HFF-Myc (cell line): ENCODE measurements at regions not wholly inside any gene's neighbourhood (a gene's known extent, or its start where the extent isn't known, plus 50 kb on each side); places are given as distances from the start of the nearest gene placed in this dataset.

ENCODE experiments used
- DNase-seq: peaks from one replicate; pipeline ENCODE4 v3.0.0-alpha.2; 2011; ENCODE audit warnings: low read depth; ENCODE audit errors: extremely low read depth
- H3K4me3 ChIP-seq: replicated peaks from 2 replicates; pipeline ENCODE4 v1.5.1; 2011; ENCODE audit warnings: low read depth, mild to moderate bottlenecking, control low read depth, low read length
- TF ChIP-seq, protein P1 (sequence below): IDR thresholded peaks from 2 replicates; pipeline ENCODE4 v1.5.1; 2012; ENCODE audit warnings: mild to moderate bottlenecking, low read depth, low read length, control low read depth; ENCODE audit errors: missing control alignments

DNA sequence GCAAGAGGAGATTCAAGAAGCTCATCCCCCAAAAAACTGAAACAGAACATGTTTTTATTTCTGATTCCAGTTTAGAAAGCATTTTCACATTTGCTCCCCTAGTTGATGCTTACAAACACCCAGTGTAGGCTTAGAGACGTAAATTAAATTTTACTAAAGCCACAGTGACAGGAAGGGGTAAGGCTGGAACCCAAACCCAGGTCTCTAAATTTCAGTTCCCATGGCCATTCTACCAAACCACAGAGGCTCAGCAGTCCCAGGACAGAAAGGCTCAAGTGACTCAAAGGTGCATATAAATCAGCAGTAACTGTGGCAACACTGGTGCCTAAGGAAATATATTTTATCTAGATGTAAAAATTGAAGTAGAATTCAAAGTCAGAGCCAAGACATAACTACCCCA is 128.7 kb downstream of the CEP120 start:
- TF ChIP-seq, protein P1, sequence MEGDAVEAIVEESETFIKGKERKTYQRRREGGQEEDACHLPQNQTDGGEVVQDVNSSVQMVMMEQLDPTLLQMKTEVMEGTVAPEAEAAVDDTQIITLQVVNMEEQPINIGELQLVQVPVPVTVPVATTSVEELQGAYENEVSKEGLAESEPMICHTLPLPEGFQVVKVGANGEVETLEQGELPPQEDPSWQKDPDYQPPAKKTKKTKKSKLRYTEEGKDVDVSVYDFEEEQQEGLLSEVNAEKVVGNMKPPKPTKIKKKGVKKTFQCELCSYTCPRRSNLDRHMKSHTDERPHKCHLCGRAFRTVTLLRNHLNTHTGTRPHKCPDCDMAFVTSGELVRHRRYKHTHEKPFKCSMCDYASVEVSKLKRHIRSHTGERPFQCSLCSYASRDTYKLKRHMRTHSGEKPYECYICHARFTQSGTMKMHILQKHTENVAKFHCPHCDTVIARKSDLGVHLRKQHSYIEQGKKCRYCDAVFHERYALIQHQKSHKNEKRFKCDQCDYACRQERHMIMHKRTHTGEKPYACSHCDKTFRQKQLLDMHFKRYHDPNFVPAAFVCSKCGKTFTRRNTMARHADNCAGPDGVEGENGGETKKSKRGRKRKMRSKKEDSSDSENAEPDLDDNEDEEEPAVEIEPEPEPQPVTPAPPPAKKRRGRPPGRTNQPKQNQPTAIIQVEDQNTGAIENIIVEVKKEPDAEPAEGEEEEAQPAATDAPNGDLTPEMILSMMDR: no peak
- no peak overlapping the region for H3K4me3 ChIP-seq
- DNase-seq: no peak

DNA sequence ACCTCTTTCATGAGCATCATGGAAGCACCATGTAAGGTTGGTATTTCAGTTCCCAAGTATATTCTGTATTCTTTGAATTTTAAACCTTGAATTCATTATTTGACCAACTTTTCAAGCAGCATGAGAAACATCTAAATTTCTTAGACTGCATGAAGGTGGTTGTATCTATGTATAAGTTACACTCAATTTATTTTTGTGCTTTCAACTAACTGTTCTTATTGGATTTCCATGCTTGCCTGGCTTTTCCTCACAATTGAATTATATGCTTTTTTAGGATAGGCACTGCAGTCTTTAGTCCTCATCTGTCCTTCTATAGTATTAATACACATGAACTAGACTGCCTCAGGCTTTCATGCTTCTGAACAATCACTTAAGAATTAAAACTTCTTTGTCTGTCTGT is 134.0 kb downstream of the CEP120 start:
- TF ChIP-seq, protein P1: no peak
- H3K4me3 ChIP-seq: no peak overlapping the region

DNA sequence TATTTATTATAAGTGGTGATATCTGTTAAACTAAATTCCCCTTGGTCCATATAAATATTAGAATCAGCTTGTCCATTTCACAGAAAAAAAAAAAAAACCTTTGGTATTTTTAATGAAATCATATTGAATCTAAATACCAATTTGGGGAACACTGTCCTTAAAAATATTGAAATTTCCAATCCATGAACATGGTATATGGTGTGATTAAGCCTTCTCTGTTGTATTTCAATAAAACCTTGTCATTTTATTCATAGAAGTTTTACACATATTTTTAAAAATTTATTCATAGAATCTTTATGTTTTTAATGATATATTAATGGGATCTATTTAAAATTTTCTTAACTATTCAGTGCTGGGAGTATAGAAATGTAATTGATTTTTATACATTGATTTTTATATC is 135.3 kb downstream of the CEP120 start:
- no peak for DNase-seq
- TF ChIP-seq, protein P1: no peak

More for the DNA sequence above, 134.0 kb downstream of the CEP120 start:
- no peak for DNase-seq

DNA sequence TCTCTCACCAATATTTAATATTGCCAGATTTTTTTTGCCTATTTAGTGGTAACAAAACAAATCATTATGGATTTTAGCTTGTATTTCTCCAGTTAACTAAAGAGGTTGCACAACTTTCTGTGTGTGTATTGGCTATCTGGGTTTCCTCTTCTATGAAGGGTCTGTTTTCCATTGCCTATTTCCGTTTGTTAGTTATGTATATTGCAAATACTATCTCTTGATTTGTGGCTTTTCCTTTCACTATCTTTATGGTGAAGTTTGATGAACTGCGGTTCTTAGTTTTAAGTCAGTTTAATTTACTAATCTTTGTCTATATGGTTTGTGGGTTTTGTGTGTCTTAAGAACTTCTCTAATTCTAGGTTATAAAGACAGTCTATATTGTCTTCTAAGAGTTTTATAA is 136.3 kb downstream of the CEP120 start:
- TF ChIP-seq, protein P1: no peak
- no peak for DNase-seq
- H3K4me3 ChIP-seq: no peak overlapping the region

More for the DNA sequence above, 135.3 kb downstream of the CEP120 start:
- H3K4me3 ChIP-seq: no peak overlapping the region

DNA sequence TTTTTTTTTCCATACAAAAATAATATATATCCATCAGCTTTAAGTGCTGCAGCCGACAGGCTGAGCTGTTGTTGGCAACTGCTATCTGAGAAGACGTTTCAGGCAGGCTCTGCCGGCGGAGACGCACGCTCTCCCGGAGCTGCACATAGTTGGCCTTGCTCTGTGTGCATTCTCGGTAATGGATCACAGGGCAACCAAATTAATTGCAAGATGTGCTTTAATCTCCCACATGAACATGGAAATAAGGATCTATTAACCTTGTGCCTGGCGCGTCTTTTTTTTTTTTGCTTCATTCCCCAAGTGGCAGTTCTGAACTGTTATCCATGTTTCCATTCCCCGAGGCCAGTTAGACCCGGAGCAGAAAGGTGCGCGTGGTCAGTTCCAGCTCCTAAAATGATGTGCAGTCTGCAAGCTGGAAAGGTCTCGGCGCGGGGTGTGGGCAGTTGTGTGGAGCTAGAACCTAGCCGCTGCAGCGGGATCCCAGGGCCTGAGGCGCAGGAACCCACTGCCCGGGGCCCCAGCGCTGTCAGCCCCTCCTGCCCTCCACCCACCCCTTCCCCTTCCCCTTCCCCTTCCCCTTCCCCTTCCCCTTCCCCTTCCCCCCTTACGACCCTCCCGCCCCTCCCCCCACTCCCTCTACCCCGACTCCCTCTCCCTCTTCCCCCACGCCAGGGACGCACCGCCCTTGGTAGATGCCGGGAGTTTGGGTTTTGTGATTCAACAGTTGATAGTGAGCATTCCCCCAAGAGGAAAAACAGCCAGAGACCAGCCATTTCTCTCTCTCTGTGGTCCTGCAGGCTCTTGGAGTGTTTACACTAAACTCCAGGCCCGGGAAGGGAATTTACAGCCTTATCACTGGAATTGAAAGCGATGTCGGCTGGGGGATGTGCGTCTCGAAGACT is 137.8 kb downstream of the CEP120 start:
- no peak overlapping the region for H3K4me3 ChIP-seq
- TF ChIP-seq, protein P1: no peak
- no peak for DNase-seq

DNA sequence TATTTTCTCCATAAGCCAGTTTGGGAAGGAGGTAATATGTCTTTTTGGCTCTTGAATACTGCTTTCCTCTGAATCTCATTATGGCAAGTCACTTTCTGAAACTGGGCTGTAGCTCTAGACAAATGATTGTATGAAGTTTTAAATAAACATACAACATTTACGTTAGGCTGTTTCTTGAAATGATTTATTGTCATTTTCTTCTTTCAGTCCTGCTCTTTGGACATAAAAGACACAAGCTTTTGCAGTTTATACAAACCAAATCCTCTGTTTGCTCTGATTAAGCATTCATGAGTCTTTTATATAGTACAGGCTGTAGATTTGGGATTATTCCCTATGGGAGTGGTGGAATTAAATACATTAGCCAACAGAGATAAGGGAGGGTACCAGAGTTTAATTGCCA is 139.7 kb downstream of the CEP120 start:
- DNase-seq: no peak
- TF ChIP-seq, protein P1: no peak
- H3K4me3 ChIP-seq: no peak overlapping the region

DNA sequence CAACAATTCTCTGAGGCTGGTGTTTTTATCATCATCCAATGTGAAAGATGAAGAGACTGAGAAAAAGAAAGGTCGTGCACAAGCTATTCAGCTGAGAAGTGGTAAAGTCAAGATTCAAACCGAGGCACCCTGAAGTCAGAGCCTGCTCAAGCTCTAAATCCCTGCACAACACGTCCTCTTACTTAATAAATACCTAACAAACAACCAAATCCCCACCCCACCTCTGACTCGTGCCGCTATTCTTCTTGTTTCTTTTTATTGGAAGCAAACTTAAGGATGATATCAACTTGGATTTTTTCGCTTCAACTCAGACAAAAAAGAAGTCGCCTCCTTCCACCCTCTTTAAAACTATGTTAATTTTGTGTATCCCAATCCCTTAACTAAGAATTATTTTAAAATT is 140.2 kb downstream of the CEP120 start:
- TF ChIP-seq, protein P1: no peak
- DNase-seq: no peak
- no peak overlapping the region for H3K4me3 ChIP-seq
